ENCODE measurements at regions not wholly inside any gene's neighbourhood (a gene's known extent, or its start where the extent isn't known, plus 50 kb on each side); places are given as distances from the start of the nearest gene placed in this dataset.

GRCh38 chr10:117656385-117657367, 114.1 kb downstream of the EMX2 start (continued):
- TF ChIP-seq RELA (IDR thresholded peaks at IDR 0.05; ENCODE audit: borderline replicate concordance, partially characterized antibody) = no peak
- peak; percentile 74 for TF ChIP-seq CREM (IDR thresholded peaks at IDR 0.05; ENCODE audit: low read depth)
- no peak for TF ChIP-seq EZH2 (IDR thresholded peaks at IDR 0.05; ENCODE audit: borderline replicate concordance, control insufficient read depth, low read depth, low read length)
- 0 out of 2 replicates have a peak, but pooled peaks have one; percentile 59 for TF ChIP-seq ZNF592 (IDR thresholded peaks at IDR 0.05)
- no peak for TF ChIP-seq YY1 (IDR thresholded peaks at IDR 0.05; ENCODE audit: low read depth, low read length)
- TF ChIP-seq IRF5 (IDR thresholded peaks at IDR 0.05; ENCODE audit: borderline replicate concordance) = no peak
- peak; percentile 99 for TF ChIP-seq BCL11A (IDR thresholded peaks at IDR 0.05; ENCODE audit: low read depth, low read length)
- no peak; the same call in 1 of the 2 replicates for TF ChIP-seq RB1 (IDR thresholded peaks at IDR 0.05; ENCODE audit: borderline replicate concordance)
- TF ChIP-seq ZBTB33 (IDR thresholded peaks at IDR 0.05) = no peak
- TF ChIP-seq RUNX3 (IDR thresholded peaks at IDR 0.05; ENCODE audit: low read length) = peak; percentile 89
- peak; percentile 93 to 96 for TF ChIP-seq IKZF2 (IDR thresholded peaks at IDR 0.05)
- peak; percentile 99 for TF ChIP-seq SPI1 (IDR thresholded peaks at IDR 0.05; ENCODE audit: borderline replicate concordance, insufficient read depth, low read depth, low read length)
- TF ChIP-seq STAT3 (IDR thresholded peaks at IDR 0.05; ENCODE audit: low read depth, low read length) = peak; percentile 79; the same call in 1 of the 2 replicates
- no peak for TF ChIP-seq SIX5 (IDR thresholded peaks at IDR 0.05; ENCODE audit: low read depth, low read length, severe bottlenecking)
- TF ChIP-seq PAX5 (IDR thresholded peaks at IDR 0.05; ENCODE audit: borderline replicate concordance, low read depth, low read length) = peak; percentile 91
- TF ChIP-seq BACH1 (IDR thresholded peaks at IDR 0.05; ENCODE audit: borderline replicate concordance) = peak; percentile 98; the same call in 1 of the 2 replicates
- no peak for TF ChIP-seq MAX (IDR thresholded peaks at IDR 0.05; ENCODE audit: low read depth, low read length)
- no peak; the same call in 1 of the 2 replicates for TF ChIP-seq MXI1 (IDR thresholded peaks at IDR 0.05; ENCODE audit: low read depth, low read length)
- TF ChIP-seq PKNOX1 (IDR thresholded peaks at IDR 0.05) = peak; percentile 66
- TF ChIP-seq MTA3 (IDR thresholded peaks at IDR 0.05; ENCODE audit: borderline replicate concordance, low read length) = peak; percentile 73; the same call in 1 of the 2 replicates
- TF ChIP-seq RAD51 (IDR thresholded peaks at IDR 0.05) = peak; percentile 57; the same call in 1 of the 2 replicates
- TF ChIP-seq POLR2A (IDR thresholded peaks at IDR 0.05; ENCODE audit: low read depth, low read length) = no peak

All from GM12878 (cell line).